Nephron progenitor cell (in vitro differentiated cells): ENCODE measurements at regions not wholly inside any gene's neighbourhood (a gene's known extent, or its start where the extent isn't known, plus 50 kb on each side); places are given as distances from the start of the nearest gene placed in this dataset.
A peak's percentile ranks its signal among the peaks of the same experiment; 100 is the strongest.

ENCODE experiments used
- DNase-seq: peaks from one replicate; pipeline ENCODE4 v3.0.0; 2021
- H3K27ac Mint-ChIP-seq: 2 replicates; pipeline ENCODE4 v1.8.0; 2021; ENCODE audit warnings: mild to moderate bottlenecking, moderate library complexity, mixed read lengths
- H3K27me3 Mint-ChIP-seq: 2 replicates; pipeline ENCODE4 v1.8.0; 2021; ENCODE audit warnings: mild to moderate bottlenecking, low read depth, mixed read lengths; ENCODE audit not compliant: poor library complexity
- H3K36me3 Mint-ChIP-seq: 2 replicates; pipeline ENCODE4 v1.8.0; 2021; ENCODE audit warnings: low read depth, mixed read lengths
- H3K4me1 Mint-ChIP-seq: 2 replicates; pipeline ENCODE4 v1.8.0; 2021; ENCODE audit warnings: mixed read lengths
- H3K4me3 Mint-ChIP-seq: 2 replicates; pipeline ENCODE4 v1.8.0; 2021; ENCODE audit warnings: mild to moderate bottlenecking, moderate library complexity, mixed read lengths
- H3K9me3 Mint-ChIP-seq: 2 replicates; pipeline ENCODE4 v1.8.0; 2021; ENCODE audit warnings: mild to moderate bottlenecking, moderate library complexity, mixed read lengths
- CTCF ChIP-seq: fragments of 200-600 bp; sonication (generic); IDR thresholded peaks from 2 replicates; pipeline ENCODE4 v1.5.0; 2021; ENCODE audit warnings: antibody characterized with exemption

GRCh38 chr11:27968461-27968860 lies 139.5 kb downstream of the KIF18A start:
- Mint-ChIP-seq H3K9me3 (no peaks in the 10 kb centered on the region), H3K4me3 (no peak overlapping the region), H3K36me3 (no peaks in the 10 kb centered on the region), H3K4me1 (peaks cover 44% of the 10 kb centered on the region), H3K27ac (no peak overlapping the region), H3K27me3 (no peaks in the 10 kb centered on the region)
- no peak for TF ChIP-seq CTCF
- no peak for DNase-seq

GRCh38 chr11:27965559-27965958 lies 142.4 kb downstream of the KIF18A start:
- Mint-ChIP-seq H3K4me1 (peaks cover 37% of the 10 kb centered on the region), H3K36me3 (no peaks in the 10 kb centered on the region), H3K27me3 (peaks cover 4% of the 10 kb centered on the region), H3K27ac (no peak overlapping the region), H3K4me3 (no peak overlapping the region), H3K9me3 (no peaks in the 10 kb centered on the region)
- no peak for TF ChIP-seq CTCF
- DNase-seq: no peak

- no peaks in the 10 kb centered on the region for H3K36me3 Mint-ChIP-seq
- DNase-seq: no peak
- no peaks in the 10 kb centered on the region for H3K9me3 Mint-ChIP-seq
- TF ChIP-seq CTCF: no peak
- no peak overlapping the region for H3K4me3 Mint-ChIP-seq
- peaks cover 32% of the 10 kb centered on the region for H3K4me1 Mint-ChIP-seq
- peaks cover 4% of the 10 kb centered on the region for H3K27me3 Mint-ChIP-seq
- no peak overlapping the region for H3K27ac Mint-ChIP-seq
Measured at GRCh38 chr11:27963370-27963769, 144.6 kb downstream of the KIF18A start.

- H3K4me1 Mint-ChIP-seq: peaks cover 15% of the 10 kb centered on the region
- TF ChIP-seq CTCF: no peak
- H3K9me3 Mint-ChIP-seq: no peaks in the 10 kb centered on the region
- peak overlapping the region; percentile 14 for H3K27ac Mint-ChIP-seq
- no peak overlapping the region for H3K4me3 Mint-ChIP-seq
- no peak for DNase-seq
- H3K27me3 Mint-ChIP-seq: no peaks in the 10 kb centered on the region
- no peaks in the 10 kb centered on the region for H3K36me3 Mint-ChIP-seq
Measured at GRCh38 chr11:27949951-27950738, 157.8 kb downstream of the KIF18A start.

- Mint-ChIP-seq H3K4me1 (peaks cover 15% of the 10 kb centered on the region), H3K36me3 (no peaks in the 10 kb centered on the region), H3K4me3 (no peak overlapping the region), H3K27me3 (no peaks in the 10 kb centered on the region), H3K27ac (no peak overlapping the region), H3K9me3 (peaks cover 16% of the 10 kb centered on the region)
- DNase-seq: no peak
- no peak for TF ChIP-seq CTCF
Measured at GRCh38 chr11:27945348-27945747, 162.6 kb downstream of the KIF18A start.

- no peak overlapping the region for H3K4me3 Mint-ChIP-seq
- H3K9me3 Mint-ChIP-seq: peaks cover 50% of the 10 kb centered on the region
- no peak for DNase-seq
- TF ChIP-seq CTCF: no peak
- peaks cover 12% of the 10 kb centered on the region for H3K4me1 Mint-ChIP-seq
- peaks cover 4% of the 10 kb centered on the region for H3K27me3 Mint-ChIP-seq
- no peak overlapping the region for H3K27ac Mint-ChIP-seq
- H3K36me3 Mint-ChIP-seq: peaks cover 7% of the 10 kb centered on the region
Measured at GRCh38 chr11:27938011-27938410, 169.9 kb downstream of the KIF18A start.
